ENCODE measurements at regions not wholly inside any gene's neighbourhood (a gene's known extent, or its start where the extent isn't known, plus 50 kb on each side); places are given as distances from the start of the nearest gene placed in this dataset.

DNA sequence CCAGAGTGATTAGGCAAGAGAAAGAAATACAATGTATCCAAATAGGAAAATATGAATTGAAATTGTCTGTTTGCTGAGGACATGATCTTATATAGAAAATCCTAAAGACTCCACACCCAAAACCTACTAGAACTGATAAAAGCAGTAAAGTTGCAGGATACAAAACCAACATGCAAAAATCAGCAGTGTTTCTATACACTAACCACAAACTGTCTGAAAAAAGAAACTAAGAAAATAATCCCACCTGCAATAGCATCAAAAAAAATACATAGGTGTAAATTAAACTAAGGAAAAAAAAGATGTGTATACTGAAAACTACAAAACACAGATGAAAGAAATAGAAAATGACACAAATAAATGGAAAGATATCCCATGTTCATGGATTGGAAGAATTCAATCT, 203.6 kb upstream of the SETMAR start:
- TF ChIP-seq, protein P1, sequence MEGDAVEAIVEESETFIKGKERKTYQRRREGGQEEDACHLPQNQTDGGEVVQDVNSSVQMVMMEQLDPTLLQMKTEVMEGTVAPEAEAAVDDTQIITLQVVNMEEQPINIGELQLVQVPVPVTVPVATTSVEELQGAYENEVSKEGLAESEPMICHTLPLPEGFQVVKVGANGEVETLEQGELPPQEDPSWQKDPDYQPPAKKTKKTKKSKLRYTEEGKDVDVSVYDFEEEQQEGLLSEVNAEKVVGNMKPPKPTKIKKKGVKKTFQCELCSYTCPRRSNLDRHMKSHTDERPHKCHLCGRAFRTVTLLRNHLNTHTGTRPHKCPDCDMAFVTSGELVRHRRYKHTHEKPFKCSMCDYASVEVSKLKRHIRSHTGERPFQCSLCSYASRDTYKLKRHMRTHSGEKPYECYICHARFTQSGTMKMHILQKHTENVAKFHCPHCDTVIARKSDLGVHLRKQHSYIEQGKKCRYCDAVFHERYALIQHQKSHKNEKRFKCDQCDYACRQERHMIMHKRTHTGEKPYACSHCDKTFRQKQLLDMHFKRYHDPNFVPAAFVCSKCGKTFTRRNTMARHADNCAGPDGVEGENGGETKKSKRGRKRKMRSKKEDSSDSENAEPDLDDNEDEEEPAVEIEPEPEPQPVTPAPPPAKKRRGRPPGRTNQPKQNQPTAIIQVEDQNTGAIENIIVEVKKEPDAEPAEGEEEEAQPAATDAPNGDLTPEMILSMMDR (IDR thresholded peaks at IDR 0.05) = no peak
- TF ChIP-seq POLR2AphosphoS5 (IDR thresholded peaks at IDR 0.05) (no peak), POLR2A (IDR thresholded peaks at IDR 0.05) (no peak)
